ENCODE measurements at regions not wholly inside any gene's neighbourhood (a gene's known extent, or its start where the extent isn't known, plus 50 kb on each side); places are given as distances from the start of the nearest gene placed in this dataset.

- Histone ChIP-seq H3K36me3 (ENCODE audit: insufficient read depth, low read length) (no peaks in the 10 kb centered on the region), H3K79me2 (replicated peaks; ENCODE audit: insufficient read depth, low read length) (no peaks in the 10 kb centered on the region), H3K9me3 (ENCODE audit: low read length) (no peaks in the 10 kb centered on the region), H3K9ac (ENCODE audit: low read length) (no peak overlapping the region), H3K27me3 (ENCODE audit: insufficient read depth, low read depth, low read length) (no peaks in the 10 kb centered on the region), H2AFZ (ENCODE audit: low read depth, low read length) (no peak overlapping the region), H3K9me2 (ENCODE audit: insufficient read depth, low read length) (no peaks in the 10 kb centered on the region), H3K27ac (ENCODE audit: low read length) (no peak overlapping the region), H3F3A (ENCODE audit: insufficient read depth, low read length, poor library complexity, severe bottlenecking) (no peaks in the 10 kb centered on the region), H3K4me3 (ENCODE audit: low read length) (no peak overlapping the region), H3K4me2 (ENCODE audit: low read length) (no peak overlapping the region), H4K20me1 (ENCODE audit: insufficient read depth) (no peaks in the 10 kb centered on the region)
- no peak for TF ChIP-seq RAD21 (conservative IDR thresholded peaks at IDR 0.05)
- no peak for TF ChIP-seq TAF1 (IDR thresholded peaks at IDR 0.05; ENCODE audit: low read depth)
- no peak for TF ChIP-seq POLR2AphosphoS5 (IDR thresholded peaks at IDR 0.05)
- TF ChIP-seq EZH2 (IDR thresholded peaks at IDR 0.05; ENCODE audit: borderline replicate concordance, insufficient read depth, low read length, poor library complexity, severe bottlenecking): no peak
- TF ChIP-seq EP300 (conservative IDR thresholded peaks at IDR 0.05; ENCODE audit: poor library complexity, severe bottlenecking): no peak
- TF ChIP-seq REST (IDR thresholded peaks at IDR 0.05; ENCODE audit: borderline replicate concordance): no peak
- TF ChIP-seq SMC3 (conservative IDR thresholded peaks at IDR 0.05; ENCODE audit: poor library complexity): no peak
- no peak for TF ChIP-seq CTCF (IDR thresholded peaks at IDR 0.05; ENCODE audit: poor library complexity, severe bottlenecking)
- TF ChIP-seq MXI1 (conservative IDR thresholded peaks at IDR 0.05; ENCODE audit: poor library complexity, severe bottlenecking): no peak
Measured at GRCh38 chr2:16180631-16181030, 240.3 kb downstream of the MYCN start.

GRCh38 chr2:16179701-16180416 is 239.5 kb downstream of the MYCN start:
- Histone ChIP-seq H3K36me3 (ENCODE audit: insufficient read depth, low read length) (no peaks in the 10 kb centered on the region), H3K27me3 (ENCODE audit: insufficient read depth, low read depth, low read length) (no peaks in the 10 kb centered on the region), H3K4me2 (ENCODE audit: low read length) (no peak overlapping the region), H3K4me3 (ENCODE audit: low read length) (no peak overlapping the region), H3K9me2 (ENCODE audit: insufficient read depth, low read length) (no peaks in the 10 kb centered on the region), H3F3A (ENCODE audit: insufficient read depth, low read length, poor library complexity, severe bottlenecking) (no peaks in the 10 kb centered on the region), H2AFZ (ENCODE audit: low read depth, low read length) (no peak overlapping the region), H3K9ac (ENCODE audit: low read length) (no peak overlapping the region), H4K20me1 (ENCODE audit: insufficient read depth) (no peaks in the 10 kb centered on the region), H3K27ac (ENCODE audit: low read length) (no peak overlapping the region), H3K9me3 (ENCODE audit: low read length) (no peaks in the 10 kb centered on the region), H3K79me2 (replicated peaks; ENCODE audit: insufficient read depth, low read length) (no peaks in the 10 kb centered on the region)
- TF ChIP-seq REST (IDR thresholded peaks at IDR 0.05; ENCODE audit: borderline replicate concordance): no peak
- no peak for TF ChIP-seq CTCF (IDR thresholded peaks at IDR 0.05; ENCODE audit: poor library complexity, severe bottlenecking)
- no peak for TF ChIP-seq EP300 (conservative IDR thresholded peaks at IDR 0.05; ENCODE audit: poor library complexity, severe bottlenecking)
- no peak for TF ChIP-seq SMC3 (conservative IDR thresholded peaks at IDR 0.05; ENCODE audit: poor library complexity)
- no peak for TF ChIP-seq RAD21 (conservative IDR thresholded peaks at IDR 0.05)
- no peak for TF ChIP-seq POLR2AphosphoS5 (IDR thresholded peaks at IDR 0.05)
- TF ChIP-seq TAF1 (IDR thresholded peaks at IDR 0.05; ENCODE audit: low read depth): no peak
- no peak for TF ChIP-seq EZH2 (IDR thresholded peaks at IDR 0.05; ENCODE audit: borderline replicate concordance, insufficient read depth, low read length, poor library complexity, severe bottlenecking)
- no peak for TF ChIP-seq MXI1 (conservative IDR thresholded peaks at IDR 0.05; ENCODE audit: poor library complexity, severe bottlenecking)
